MG63 (cell line): ENCODE measurements at regions not wholly inside any gene's neighbourhood (a gene's known extent, or its start where the extent isn't known, plus 50 kb on each side); places are given as distances from the start of the nearest gene placed in this dataset.

Source experiments
- DNase-seq: peaks from one replicate; pipeline ENCODE4 v3.0.0-alpha.2; 2020
- H3K27me3 ChIP-seq: fragments of 250-450 bp; sonication (Bioruptor Pico); 2 replicates; pipeline ENCODE4 v1.5.1; 2020; ENCODE audit warnings: mild to moderate bottlenecking, moderate library complexity
- H3K36me3 ChIP-seq: fragments of 250-450 bp; sonication (Bioruptor Pico); 2 replicates; pipeline ENCODE4 v1.5.1; 2020; ENCODE audit warnings: mild to moderate bottlenecking, moderate library complexity
- H3K4me3 ChIP-seq: fragments of 250-450 bp; sonication (Bioruptor Pico); 2 replicates; pipeline ENCODE4 v1.5.1; 2020; ENCODE audit warnings: mild to moderate bottlenecking, moderate library complexity
- H3K9me3 ChIP-seq: fragments of 250-450 bp; sonication (Bioruptor Pico); 2 replicates; pipeline ENCODE4 v1.5.1; 2020; ENCODE audit warnings: mild to moderate bottlenecking, moderate library complexity

DNA sequence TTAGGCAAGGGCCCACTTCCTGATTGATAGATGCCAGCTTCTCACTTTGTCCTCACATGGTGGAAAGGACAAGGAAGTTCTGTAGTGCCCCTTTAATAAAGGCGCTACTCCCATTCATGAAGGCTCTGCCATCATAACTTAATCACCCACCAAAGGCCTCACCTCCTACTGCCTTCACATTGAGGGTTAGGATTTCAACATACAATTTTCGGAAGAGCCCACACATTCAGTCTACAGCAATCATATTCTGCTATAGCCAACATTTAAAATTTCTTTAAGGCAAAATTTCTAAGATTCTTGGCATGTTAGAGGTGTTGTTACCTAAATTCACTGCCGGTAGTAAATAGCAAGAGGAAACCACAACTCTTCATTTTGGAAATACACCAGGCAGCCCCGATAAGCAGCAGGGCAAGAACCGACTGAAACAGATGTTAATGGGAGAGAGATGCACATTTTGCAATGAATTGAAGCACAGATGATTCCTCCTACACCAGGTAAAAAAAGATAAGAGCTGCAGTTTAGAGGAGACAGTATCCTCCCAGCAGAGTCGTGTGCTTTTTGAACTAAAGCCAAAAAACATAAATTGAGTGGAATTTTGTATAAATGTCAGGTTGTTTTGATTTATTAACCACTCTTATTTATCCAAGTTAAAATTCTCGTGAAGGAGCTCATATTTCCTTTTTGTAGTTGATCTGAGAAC is 594.9 kb downstream of the KCTD8 start:
- no peak for DNase-seq
- H3K9me3 ChIP-seq, result no peaks in the 10 kb centered on the region
- no peak overlapping the region for H3K4me3 ChIP-seq

GRCh38 chr4:43855283-43855682 is 593.3 kb downstream of the KCTD8 start:
- H3K27me3 ChIP-seq, result no peaks in the 10 kb centered on the region
- no peaks in the 10 kb centered on the region for H3K36me3 ChIP-seq
- H3K9me3 ChIP-seq, result no peaks in the 10 kb centered on the region
- no peak overlapping the region for H3K4me3 ChIP-seq
- no peak for DNase-seq

More for the DNA sequence above, 594.9 kb downstream of the KCTD8 start:
- Histone ChIP-seq H3K27me3 (no peaks in the 10 kb centered on the region), H3K36me3 (no peaks in the 10 kb centered on the region)

GRCh38 chr4:43864616-43865146 is 583.9 kb downstream of the KCTD8 start:
- no peaks in the 10 kb centered on the region for H3K36me3 ChIP-seq
- no peak overlapping the region for H3K4me3 ChIP-seq
- H3K27me3 ChIP-seq, result no peaks in the 10 kb centered on the region
- no peak for DNase-seq
- H3K9me3 ChIP-seq, result no peaks in the 10 kb centered on the region

DNA sequence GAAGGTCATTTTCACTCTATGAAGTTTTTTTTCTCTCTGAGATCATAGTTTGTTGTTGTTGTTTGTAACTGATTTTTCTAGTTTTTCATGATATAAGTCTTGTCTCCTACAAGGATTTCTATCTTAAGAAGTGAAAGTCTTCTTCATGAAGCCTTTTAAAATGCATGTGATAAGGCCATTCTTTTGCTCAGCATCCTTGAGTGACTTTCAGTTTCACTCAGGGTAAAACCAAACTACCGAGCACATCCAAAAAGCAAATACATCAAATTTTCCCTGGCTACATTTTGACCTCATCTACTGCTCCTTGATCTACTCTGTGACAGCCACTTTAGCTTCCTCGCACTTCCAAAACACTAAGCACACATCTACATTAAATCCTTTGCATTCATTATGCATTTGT is 580.7 kb downstream of the KCTD8 start:
- no peak for DNase-seq
- Histone ChIP-seq H3K4me3 (no peak overlapping the region), H3K27me3 (no peaks in the 10 kb centered on the region), H3K36me3 (no peaks in the 10 kb centered on the region), H3K9me3 (no peaks in the 10 kb centered on the region)

DNA sequence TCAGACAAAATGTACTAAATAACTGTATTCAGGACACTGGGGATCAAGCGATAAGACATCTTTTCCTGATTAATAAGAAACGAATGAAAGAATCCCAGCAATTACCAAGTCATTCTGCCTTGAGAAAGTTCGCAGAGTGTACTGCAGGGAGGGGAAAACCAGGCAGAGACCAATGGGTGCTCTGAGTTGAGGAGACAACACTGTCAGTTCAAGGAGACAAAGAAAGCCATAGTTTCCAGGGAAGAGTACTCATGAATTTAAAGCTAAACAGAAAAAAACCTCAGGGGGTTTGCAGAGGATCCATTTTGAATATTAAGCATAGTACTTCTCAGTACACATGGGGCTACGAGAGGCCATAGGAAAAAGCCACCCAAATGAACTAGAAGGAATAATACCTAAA is 573.0 kb downstream of the KCTD8 start:
- H3K27me3 ChIP-seq, result no peaks in the 10 kb centered on the region
- H3K9me3 ChIP-seq, result no peaks in the 10 kb centered on the region
- no peak overlapping the region for H3K4me3 ChIP-seq
- H3K36me3 ChIP-seq, result no peaks in the 10 kb centered on the region
- no peak for DNase-seq

DNA sequence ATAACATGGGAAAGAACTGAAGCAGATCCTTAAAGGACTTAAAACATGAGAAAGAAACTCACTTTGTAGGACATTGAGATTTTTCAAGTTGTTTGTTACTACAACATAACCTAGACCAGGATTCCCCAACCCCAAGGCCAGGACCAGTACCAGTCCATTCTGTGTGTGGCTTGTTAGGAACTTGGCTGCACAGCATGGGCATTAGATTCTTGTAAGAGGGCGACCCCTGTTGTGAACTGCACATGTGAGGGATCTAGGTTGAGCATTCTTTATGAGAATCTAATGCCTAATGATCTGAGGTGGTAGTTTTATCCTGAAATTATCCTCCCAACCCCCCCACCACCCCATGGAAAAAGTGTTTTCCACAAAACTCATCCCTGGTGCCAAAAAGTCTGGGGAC is 566.1 kb downstream of the KCTD8 start:
- Histone ChIP-seq H3K9me3 (no peaks in the 10 kb centered on the region), H3K4me3 (no peak overlapping the region), H3K36me3 (no peaks in the 10 kb centered on the region), H3K27me3 (no peaks in the 10 kb centered on the region)
- no peak for DNase-seq

DNA sequence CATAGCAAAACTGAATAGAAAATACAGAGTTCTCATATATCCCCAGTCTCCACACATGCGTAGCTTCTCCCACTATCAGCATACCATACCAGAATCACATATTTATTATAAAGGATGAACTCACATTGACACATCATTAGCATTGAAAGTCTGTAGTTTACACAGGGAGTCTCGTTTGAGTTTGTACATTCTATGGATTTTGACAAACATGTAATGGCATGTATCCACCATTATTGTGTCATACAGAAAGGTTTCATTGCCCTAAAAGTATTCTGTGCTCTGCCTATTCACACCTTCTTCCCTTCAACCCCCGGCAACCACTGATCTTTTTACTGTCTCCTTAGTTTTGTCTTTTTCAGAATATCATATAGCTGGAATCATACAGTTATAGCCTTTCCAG is 562.4 kb downstream of the KCTD8 start:
- no peaks in the 10 kb centered on the region for H3K36me3 ChIP-seq
- no peak overlapping the region for H3K4me3 ChIP-seq
- H3K27me3 ChIP-seq, result no peaks in the 10 kb centered on the region
- DNase-seq, result no peak
- no peaks in the 10 kb centered on the region for H3K9me3 ChIP-seq

GRCh38 chr4:43898836-43899235 is 549.8 kb downstream of the KCTD8 start:
- no peak overlapping the region for H3K4me3 ChIP-seq
- no peak for DNase-seq
- no peaks in the 10 kb centered on the region for H3K27me3 ChIP-seq

GRCh38 chr4:43903456-43903855 is 545.2 kb downstream of the KCTD8 start:
- Histone ChIP-seq H3K9me3 (no peaks in the 10 kb centered on the region), H3K4me3 (no peak overlapping the region), H3K27me3 (no peaks in the 10 kb centered on the region), H3K36me3 (no peaks in the 10 kb centered on the region)
- no peak for DNase-seq

More at GRCh38 chr4:43898836-43899235, 549.8 kb downstream of the KCTD8 start:
- H3K9me3 ChIP-seq, result no peaks in the 10 kb centered on the region
- no peaks in the 10 kb centered on the region for H3K36me3 ChIP-seq

GRCh38 chr4:43918377-43918776 is 530.2 kb downstream of the KCTD8 start:
- DNase-seq, result no peak
- no peak overlapping the region for H3K4me3 ChIP-seq
- H3K27me3 ChIP-seq, result no peaks in the 10 kb centered on the region
- H3K36me3 ChIP-seq, result no peaks in the 10 kb centered on the region
- H3K9me3 ChIP-seq, result peaks cover 3% of the 10 kb centered on the region; the same call in 1 of the 2 replicates

DNA sequence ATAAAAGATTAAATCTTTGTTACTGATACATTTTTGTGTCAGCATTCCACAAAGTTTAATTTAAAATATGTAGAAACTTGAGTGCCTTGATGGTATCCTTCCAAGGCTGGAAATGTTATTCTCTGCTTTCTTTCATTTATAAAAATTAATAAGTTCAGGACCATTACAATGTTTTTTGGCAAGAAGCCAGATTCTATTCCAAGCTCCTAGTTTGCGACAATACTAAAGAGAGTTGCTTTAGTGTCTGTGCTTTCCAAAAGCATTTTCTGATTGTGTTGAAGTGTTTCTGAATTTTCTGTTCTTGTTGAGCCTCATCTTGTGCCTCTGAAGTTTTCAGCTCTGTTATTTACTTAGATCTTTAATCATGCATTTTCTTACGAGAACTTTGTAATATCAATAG is 516.2 kb downstream of the KCTD8 start:
- Histone ChIP-seq H3K36me3 (no peaks in the 10 kb centered on the region), H3K27me3 (no peaks in the 10 kb centered on the region), H3K4me3 (no peak overlapping the region), H3K9me3 (no peaks in the 10 kb centered on the region)
- no peak for DNase-seq

GRCh38 chr4:43943998-43944397 is 504.6 kb downstream of the KCTD8 start:
- Histone ChIP-seq H3K4me3 (no peak overlapping the region), H3K27me3 (0 out of 2 replicates have a peak, but pooled peaks cover 2% of the 10 kb centered on the region), H3K9me3 (no peaks in the 10 kb centered on the region), H3K36me3 (no peaks in the 10 kb centered on the region)
- no peak for DNase-seq

DNA sequence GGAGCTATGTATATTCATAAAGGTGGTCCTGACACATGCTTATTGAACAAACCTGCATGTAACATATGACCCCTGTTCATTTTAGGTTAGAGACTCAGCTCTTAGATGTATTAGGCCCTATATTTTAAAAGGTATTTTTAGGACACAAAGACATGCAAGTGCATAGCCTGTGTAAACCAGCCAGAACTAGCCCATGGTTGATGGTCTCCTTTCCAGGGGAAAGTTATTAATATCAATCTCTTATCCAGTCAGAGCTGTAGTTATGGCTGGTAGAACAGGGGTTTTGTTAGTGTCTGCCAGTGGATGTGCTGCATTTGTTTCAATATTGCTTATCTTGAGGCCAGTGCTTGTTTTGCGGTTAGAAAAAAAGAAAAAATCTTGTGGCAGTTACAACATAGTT is 488.6 kb downstream of the KCTD8 start:
- no peaks in the 10 kb centered on the region for H3K36me3 ChIP-seq
- H3K9me3 ChIP-seq, result no peaks in the 10 kb centered on the region
- no peak overlapping the region for H3K4me3 ChIP-seq
- H3K27me3 ChIP-seq, result no peaks in the 10 kb centered on the region
- no peak for DNase-seq

DNA sequence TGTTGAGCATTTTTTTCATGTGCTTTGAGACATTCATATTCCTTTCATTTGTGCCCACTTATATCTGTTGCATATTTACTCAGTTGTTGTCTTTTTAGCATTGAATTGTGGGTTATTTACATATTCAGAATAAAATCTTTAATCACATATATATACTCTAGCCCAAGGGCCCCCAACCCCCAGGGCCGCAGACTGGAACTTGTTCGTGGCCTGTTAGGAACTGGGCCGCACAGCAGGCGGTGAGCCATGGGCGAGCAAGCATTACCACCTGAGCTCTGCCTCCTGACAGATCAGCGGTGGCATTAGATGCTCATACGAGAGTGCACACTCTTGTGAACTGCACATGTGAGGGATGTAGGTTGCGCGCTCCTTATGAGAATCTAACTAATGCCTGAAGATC is 480.6 kb downstream of the KCTD8 start:
- Histone ChIP-seq H3K36me3 (no peaks in the 10 kb centered on the region), H3K9me3 (no peaks in the 10 kb centered on the region), H3K4me3 (no peak overlapping the region), H3K27me3 (peaks cover 2% of the 10 kb centered on the region)
- DNase-seq, result no peak

- H3K9me3 ChIP-seq, result no peaks in the 10 kb centered on the region
- DNase-seq, result no peak
- no peaks in the 10 kb centered on the region for H3K27me3 ChIP-seq
- H3K36me3 ChIP-seq, result no peaks in the 10 kb centered on the region
- H3K4me3 ChIP-seq, result no peak overlapping the region
Observed at GRCh38 chr4:43983610-43984009, 465.0 kb downstream of the KCTD8 start.

GRCh38 chr4:43987331-43987944 is 461.2 kb downstream of the KCTD8 start:
- Histone ChIP-seq H3K9me3 (no peaks in the 10 kb centered on the region), H3K36me3 (no peaks in the 10 kb centered on the region), H3K27me3 (no peaks in the 10 kb centered on the region), H3K4me3 (no peak overlapping the region)
- no peak for DNase-seq

DNA sequence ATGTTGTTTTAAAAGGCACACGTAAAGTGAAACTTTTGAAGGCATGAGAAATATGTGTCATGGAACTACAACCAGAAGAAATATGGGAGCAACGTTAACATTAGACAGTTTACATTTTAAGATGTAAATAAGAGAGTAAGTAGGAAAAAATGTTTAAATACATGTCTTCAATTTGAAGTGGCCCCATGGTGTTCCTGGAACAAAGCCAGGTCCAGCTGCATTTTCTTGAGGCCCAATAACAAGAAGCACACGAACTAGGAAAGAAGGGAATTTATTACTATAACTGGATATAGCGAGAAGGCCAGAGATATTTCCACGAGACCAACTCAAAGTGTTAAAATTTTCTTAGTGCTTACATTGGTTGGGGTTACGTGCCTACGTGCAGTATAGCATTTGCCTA is 458.1 kb downstream of the KCTD8 start:
- DNase-seq, result no peak
- no peak overlapping the region for H3K4me3 ChIP-seq
- H3K36me3 ChIP-seq, result no peaks in the 10 kb centered on the region
- no peaks in the 10 kb centered on the region for H3K9me3 ChIP-seq
- no peaks in the 10 kb centered on the region; the same call in 1 of the 2 replicates for H3K27me3 ChIP-seq

DNA sequence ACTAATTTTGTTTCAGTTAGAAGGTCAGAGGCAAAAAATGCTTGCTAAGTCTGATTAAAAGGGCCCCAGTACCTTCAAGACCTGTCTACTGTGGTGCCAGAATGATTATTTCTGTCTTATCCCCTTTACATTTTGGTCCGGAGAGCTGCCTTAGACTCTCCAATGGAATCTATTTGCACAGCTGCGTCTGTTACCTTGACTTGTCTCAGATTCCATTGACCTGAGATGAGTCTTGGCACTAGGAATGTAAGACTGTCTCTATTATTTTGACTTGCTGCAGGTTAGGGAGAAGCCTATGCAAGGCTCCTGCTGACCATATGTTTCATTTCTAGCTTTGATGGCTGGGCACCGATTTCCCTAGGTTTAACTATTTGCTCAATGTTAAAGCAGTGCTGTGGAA is 457.6 kb downstream of the KCTD8 start:
- Histone ChIP-seq H3K36me3 (no peaks in the 10 kb centered on the region), H3K4me3 (no peak overlapping the region), H3K9me3 (no peaks in the 10 kb centered on the region)

More for the DNA sequence above, 457.6 kb downstream of the KCTD8 start:
- DNase-seq, result no peak
- no peaks in the 10 kb centered on the region; the same call in 1 of the 2 replicates for H3K27me3 ChIP-seq
